Peyer's patch (tissue), 4 donors: ENCODE measurements at regions not wholly inside any gene's neighbourhood (a gene's known extent, or its start where the extent isn't known, plus 50 kb on each side); places are given as distances from the start of the nearest gene placed in this dataset.

Experiments used
- CTCF ChIP-seq, 6 experiments: fragments of 450-650 bp in 4 of 6; fragments of 200-600 bp in 2 of 6; sonication (generic) in 1 of 6; IDR thresholded peaks; one replicate each; pipeline ENCODE4 v1.5.1; 2017 to 2019; ENCODE audit warnings: antibody characterized with exemption in 6 of 6, mild to moderate bottlenecking in 3 of 6, moderate library complexity in 1 of 6
- POLR2A ChIP-seq, 2 donors: fragments of 450-650 bp; IDR thresholded peaks; one replicate each; pipeline ENCODE4 v1.5.1; 2017; ENCODE audit warnings: antibody characterized with exemption in 2 of 2, mild to moderate bottlenecking in 2 of 2, moderate library complexity in 2 of 2

- TF ChIP-seq CTCF (IDR thresholded peaks at IDR 0.05): no peak
- TF ChIP-seq POLR2A (IDR thresholded peaks at IDR 0.05): no peak
Measured at GRCh38 chr22:47396515-47396914, 634.1 kb downstream of the TBC1D22A start.
